Gastroesophageal sphincter (tissue), 4 donors: ENCODE measurements at regions not wholly inside any gene's neighbourhood (a gene's known extent, or its start where the extent isn't known, plus 50 kb on each side); places are given as distances from the start of the nearest gene placed in this dataset.

Experiments
- ATAC-seq: fragments of 150-250 bp; one replicate; pipeline ENCODE4 v1.9.1; 2016; ENCODE audit warnings: mild to moderate bottlenecking, moderate library complexity
- H3K27ac ChIP-seq, 4 donors: fragments of 200-600 bp; sonication (generic) in 3 of 4; 1 replicate in 3 of 4; 2 replicates in 1 of 4; pipeline ENCODE4 v1.5.1; 2016 to 2019
- H3K27me3 ChIP-seq: fragments of 200-600 bp; sonication (generic); one replicate; pipeline ENCODE4 v1.5.1; 2019
- H3K36me3 ChIP-seq, 2 donors: fragments of 200-600 bp; sonication (generic); one replicate each; pipeline ENCODE4 v1.5.1; 2019; ENCODE audit warnings: control low read depth in 1 of 2
- H3K4me1 ChIP-seq, 3 donors: fragments of 200-600 bp; sonication (generic); 1 replicate in 2 of 3; 2 replicates in 1 of 3; pipeline ENCODE4 v1.5.1; 2016 to 2019; ENCODE audit warnings: control low read depth in 2 of 3
- H3K4me3 ChIP-seq, 2 donors: fragments of 200-600 bp; sonication (generic); one replicate each; pipeline ENCODE4 v1.5.1; 2019; ENCODE audit warnings: mild to moderate bottlenecking in 1 of 2, moderate library complexity in 1 of 2
- H3K9me3 ChIP-seq, 3 donors: fragments of 200-600 bp; sonication (generic); one replicate each; pipeline ENCODE4 v1.5.1; 2017 to 2019; ENCODE audit warnings: control low read depth in 2 of 3
- CTCF ChIP-seq, 4 experiments: fragments of 200-600 bp in 2 of 4; fragments of 450-650 bp in 2 of 4; sonication (generic) in 1 of 4; IDR thresholded peaks; one replicate each; pipeline ENCODE4 v1.5.1; 2017 to 2019; ENCODE audit warnings: antibody characterized with exemption in 4 of 4, mild to moderate bottlenecking in 2 of 4, moderate library complexity in 2 of 4
- EP300 ChIP-seq: sonication (generic); formaldehyde crosslinking; IDR thresholded peaks from one replicate; pipeline ENCODE4 v1.6.1; 2017; ENCODE audit warnings: antibody characterized with exemption, mild to moderate bottlenecking
- POLR2A ChIP-seq, 2 donors: fragments of 450-650 bp; IDR thresholded peaks; one replicate each; pipeline ENCODE4 v1.6.1; 2017; ENCODE audit warnings: antibody characterized with exemption in 2 of 2, mild to moderate bottlenecking in 2 of 2, moderate library complexity in 1 of 2
- POLR2AphosphoS5 ChIP-seq: sonication (generic); formaldehyde crosslinking; IDR thresholded peaks from one replicate; pipeline ENCODE4 v1.6.1; 2017; ENCODE audit warnings: antibody characterized with exemption
- WGBS, 2 donors: methylation state at CpG; one replicate each; pipeline ENCODE4 v1.1.5; 2018; ENCODE audit warnings: low coverage in 1 of 2; 5-methylcytosine and 5-hydroxymethylcytosine counted together

- no peak for TF ChIP-seq POLR2A (IDR thresholded peaks at IDR 0.05)
- no peak for TF ChIP-seq EP300
- TF ChIP-seq POLR2AphosphoS5, result no peak
- no peak for TF ChIP-seq CTCF (IDR thresholded peaks at IDR 0.05)
- Histone ChIP-seq H3K4me1 (no peaks in the 10 kb centered on the region), H3K27me3 (peaks cover 7% of the 10 kb centered on the region), H3K4me3 (no peak overlapping the region), H3K36me3 (no peaks in the 10 kb centered on the region), H3K9me3 (no peaks in the 10 kb centered on the region), H3K27ac (no peak overlapping the region)
- no peak for ATAC-seq
- 64 to 68% methylated on average over 3 of the region's 3 CpGs for WGBS, 2 donors
Measured at GRCh38 chr20:4569865-4570264, 116.4 kb upstream of the PRNP start.

GRCh38 chr20:4569092-4569491 is 117.2 kb upstream of the PRNP start:
- Histone ChIP-seq H3K27ac (no peak overlapping the region), H3K4me3 (no peak overlapping the region), H3K27me3 (peaks cover 7% of the 10 kb centered on the region), H3K9me3 (peaks cover 0 to 3% (median 0%) of the 10 kb centered on the region in 3 donors), H3K4me1 (no peaks in the 10 kb centered on the region), H3K36me3 (no peaks in the 10 kb centered on the region)
- TF ChIP-seq POLR2AphosphoS5, result no peak
- TF ChIP-seq POLR2A (IDR thresholded peaks at IDR 0.05), result no peak
- no peak for TF ChIP-seq CTCF (IDR thresholded peaks at IDR 0.05)
- no peak for TF ChIP-seq EP300
- no peak for ATAC-seq
- 68 to 100% methylated on average over 2 of the region's 2 CpGs for WGBS, 2 donors

GRCh38 chr20:4568361-4568959 is 117.8 kb upstream of the PRNP start:
- no peak overlapping the region for H3K27ac ChIP-seq
- H3K4me1 ChIP-seq, result no peaks in the 10 kb centered on the region
- TF ChIP-seq CTCF (IDR thresholded peaks at IDR 0.05) (no peak), POLR2A (IDR thresholded peaks at IDR 0.05) (no peak), EP300 (no peak), POLR2AphosphoS5 (no peak)
- no peaks in the 10 kb centered on the region for H3K36me3 ChIP-seq
- WGBS, 2 donors, result 41 to 43% methylated on average over 4 of the region's 4 CpGs
- peaks cover 0 to 7% (median 0%) of the 10 kb centered on the region in 3 donors for H3K9me3 ChIP-seq
- no peak for ATAC-seq
- H3K4me3 ChIP-seq, result no peak overlapping the region
- peaks cover 7% of the 10 kb centered on the region for H3K27me3 ChIP-seq

- H3K36me3 ChIP-seq, result no peaks in the 10 kb centered on the region
- ATAC-seq, result no peak
- H3K4me3 ChIP-seq, result no peak overlapping the region
- peaks cover 0 to 7% (median 0%) of the 10 kb centered on the region in 3 donors for H3K9me3 ChIP-seq
- 54 to 73% methylated on average over 2 of the region's 2 CpGs for WGBS, 2 donors
- H3K27me3 ChIP-seq, result peaks cover 7% of the 10 kb centered on the region
- TF ChIP-seq EP300 (no peak), CTCF (IDR thresholded peaks at IDR 0.05) (no peak), POLR2A (IDR thresholded peaks at IDR 0.05) (no peak)
- H3K4me1 ChIP-seq, result no peaks in the 10 kb centered on the region
- H3K27ac ChIP-seq, result no peak overlapping the region
Measured at GRCh38 chr20:4567170-4567569, 119.1 kb upstream of the PRNP start.

- no peak for ATAC-seq
- Histone ChIP-seq H3K36me3 (no peaks in the 10 kb centered on the region), H3K27me3 (no peaks in the 10 kb centered on the region), H3K27ac (no peak overlapping the region), H3K9me3 (peaks cover 0 to 11% (median 0%) of the 10 kb centered on the region in 3 donors), H3K4me3 (no peak overlapping the region), H3K4me1 (no peaks in the 10 kb centered on the region)
- TF ChIP-seq EP300 (no peak), POLR2A (IDR thresholded peaks at IDR 0.05) (no peak), POLR2AphosphoS5 (no peak), CTCF (IDR thresholded peaks at IDR 0.05) (no peak)
- 6 to 8% methylated on average over 4 of the region's 4 CpGs for WGBS, 2 donors
Measured at GRCh38 chr20:4563534-4563933, 122.7 kb upstream of the PRNP start.
